ENCODE measurements at regions not wholly inside any gene's neighbourhood (a gene's known extent, or its start where the extent isn't known, plus 50 kb on each side); places are given as distances from the start of the nearest gene placed in this dataset.

DNA sequence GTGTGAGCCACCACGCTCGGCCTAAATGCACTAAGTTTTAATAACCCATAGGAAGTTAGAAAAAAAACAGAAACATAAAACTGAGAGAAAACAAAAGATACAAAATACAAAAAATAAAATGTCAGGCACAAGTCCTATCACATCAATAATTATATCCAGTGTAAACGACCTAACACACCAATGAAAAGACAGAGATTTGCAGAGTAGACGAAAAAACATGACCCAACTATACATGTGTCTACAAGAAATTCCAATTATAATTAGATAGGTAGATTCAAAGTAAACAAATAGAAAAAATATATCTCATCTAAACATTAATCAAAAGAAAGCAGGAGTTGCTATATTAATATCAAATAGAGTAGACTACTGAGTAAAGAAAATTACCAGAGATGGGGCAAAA is 69.4 kb upstream of the NUDT4 start:
- TF ChIP-seq, protein P1, sequence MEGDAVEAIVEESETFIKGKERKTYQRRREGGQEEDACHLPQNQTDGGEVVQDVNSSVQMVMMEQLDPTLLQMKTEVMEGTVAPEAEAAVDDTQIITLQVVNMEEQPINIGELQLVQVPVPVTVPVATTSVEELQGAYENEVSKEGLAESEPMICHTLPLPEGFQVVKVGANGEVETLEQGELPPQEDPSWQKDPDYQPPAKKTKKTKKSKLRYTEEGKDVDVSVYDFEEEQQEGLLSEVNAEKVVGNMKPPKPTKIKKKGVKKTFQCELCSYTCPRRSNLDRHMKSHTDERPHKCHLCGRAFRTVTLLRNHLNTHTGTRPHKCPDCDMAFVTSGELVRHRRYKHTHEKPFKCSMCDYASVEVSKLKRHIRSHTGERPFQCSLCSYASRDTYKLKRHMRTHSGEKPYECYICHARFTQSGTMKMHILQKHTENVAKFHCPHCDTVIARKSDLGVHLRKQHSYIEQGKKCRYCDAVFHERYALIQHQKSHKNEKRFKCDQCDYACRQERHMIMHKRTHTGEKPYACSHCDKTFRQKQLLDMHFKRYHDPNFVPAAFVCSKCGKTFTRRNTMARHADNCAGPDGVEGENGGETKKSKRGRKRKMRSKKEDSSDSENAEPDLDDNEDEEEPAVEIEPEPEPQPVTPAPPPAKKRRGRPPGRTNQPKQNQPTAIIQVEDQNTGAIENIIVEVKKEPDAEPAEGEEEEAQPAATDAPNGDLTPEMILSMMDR (IDR thresholded peaks at IDR 0.05 in 2 of 3, conservative IDR thresholded peaks at IDR 0.05 in 1 of 3; ENCODE audit: borderline replicate concordance in 1 of 3, insufficient read depth in 1 of 3, low read depth in 2 of 3, low read length in 2 of 3), result no peak
- no peak for TF ChIP-seq POLR2AphosphoS5 (IDR thresholded peaks at IDR 0.05; ENCODE audit: low read depth, low read length)
- TF ChIP-seq JUND (IDR thresholded peaks at IDR 0.05), result no peak
- no peak for TF ChIP-seq ELF1 (IDR thresholded peaks at IDR 0.05; ENCODE audit: borderline replicate concordance, low read depth)
- TF ChIP-seq, protein P2, sequence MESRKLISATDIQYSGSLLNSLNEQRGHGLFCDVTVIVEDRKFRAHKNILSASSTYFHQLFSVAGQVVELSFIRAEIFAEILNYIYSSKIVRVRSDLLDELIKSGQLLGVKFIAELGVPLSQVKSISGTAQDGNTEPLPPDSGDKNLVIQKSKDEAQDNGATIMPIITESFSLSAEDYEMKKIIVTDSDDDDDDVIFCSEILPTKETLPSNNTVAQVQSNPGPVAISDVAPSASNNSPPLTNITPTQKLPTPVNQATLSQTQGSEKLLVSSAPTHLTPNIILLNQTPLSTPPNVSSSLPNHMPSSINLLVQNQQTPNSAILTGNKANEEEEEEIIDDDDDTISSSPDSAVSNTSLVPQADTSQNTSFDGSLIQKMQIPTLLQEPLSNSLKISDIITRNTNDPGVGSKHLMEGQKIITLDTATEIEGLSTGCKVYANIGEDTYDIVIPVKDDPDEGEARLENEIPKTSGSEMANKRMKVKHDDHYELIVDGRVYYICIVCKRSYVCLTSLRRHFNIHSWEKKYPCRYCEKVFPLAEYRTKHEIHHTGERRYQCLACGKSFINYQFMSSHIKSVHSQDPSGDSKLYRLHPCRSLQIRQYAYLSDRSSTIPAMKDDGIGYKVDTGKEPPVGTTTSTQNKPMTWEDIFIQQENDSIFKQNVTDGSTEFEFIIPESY (IDR thresholded peaks at IDR 0.05; ENCODE audit: extremely low read depth, insufficient replicate concordance, low read length), result no peak
- no peak for TF ChIP-seq ZNF274 (IDR thresholded peaks at IDR 0.05; ENCODE audit: low read depth, low read length)
- TF ChIP-seq, protein P3, sequence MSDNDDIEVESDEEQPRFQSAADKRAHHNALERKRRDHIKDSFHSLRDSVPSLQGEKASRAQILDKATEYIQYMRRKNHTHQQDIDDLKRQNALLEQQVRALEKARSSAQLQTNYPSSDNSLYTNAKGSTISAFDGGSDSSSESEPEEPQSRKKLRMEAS (IDR thresholded peaks at IDR 0.05), result no peak
